B cell (primary cell): ENCODE measurements at regions not wholly inside any gene's neighbourhood (a gene's known extent, or its start where the extent isn't known, plus 50 kb on each side); places are given as distances from the start of the nearest gene placed in this dataset.
A peak's percentile ranks its signal among the peaks of the same experiment; 100 is the strongest.

Experiments
- ATAC-seq: fragments of 200-7000 bp; cut with Tn5 transposase; one replicate; pipeline ENCODE4 v1.10.0; 2021; ENCODE audit warnings: low read depth, mild to moderate bottlenecking, moderate number of reproducible peaks, moderate library complexity
- CTCF ChIA-PET: fragments of 350-600 bp; sonication (Branson Sonifier 250); formaldehyde crosslinking; loops from one replicate; lab custom pipeline; 2021; ENCODE audit warnings: antibody characterized with exemption, inconsistent platforms; lab: Charles Lee
- POLR2A ChIA-PET: fragments of 350-600 bp; sonication (Branson Sonifier 250); formaldehyde crosslinking; loops from one replicate; lab custom pipeline; 2021; ENCODE audit warnings: antibody characterized with exemption; lab: Charles Lee
- DNase-seq: peaks from one replicate; pipeline ENCODE4 v3.0.0; 2013
- H2AFZ ChIP-seq: 2 replicates; pipeline ENCODE4 v1.6.1; 2012; ENCODE audit warnings: mild to moderate bottlenecking, low read depth, low read length; ENCODE audit not compliant: insufficient read depth, poor library complexity, severe bottlenecking
- H3K27ac ChIP-seq, 2 donors: 1 replicate in 1 of 2; 2 replicates in 1 of 2; pipeline ENCODE4 v1.5.1; 2012 to 2013; ENCODE audit warnings: low read length in 2 of 2, mild to moderate bottlenecking in 2 of 2, moderate library complexity in 1 of 2
- H3K27me3 ChIP-seq, 4 experiments: fragments of 200-600 bp in 1 of 4; sonication (generic) in 1 of 4; replicated peaks in 1 of 4; 1 replicate in 2 of 4; 2 replicates in 2 of 4; pipeline versions ENCODE4 v1.6.1 to v1.7.0; 2013 to 2016; ENCODE audit warnings: low read length in 3 of 4, mild to moderate bottlenecking in 2 of 4, mixed read lengths in 1 of 4, moderate library complexity in 1 of 4; ENCODE audit not compliant: insufficient read depth in 4 of 4, control insufficient read depth in 3 of 4; ENCODE audit errors: control extremely low read depth in 1 of 4
- H3K36me3 ChIP-seq, 2 experiments: replicated peaks in 1 of 2; 1 replicate in 1 of 2; 2 replicates in 1 of 2; pipeline versions ENCODE4 v1.6.1 to v1.7.1; 2013; ENCODE audit warnings: low read length in 1 of 2; ENCODE audit not compliant: insufficient read depth in 2 of 2, control insufficient read depth in 1 of 2; ENCODE audit errors: control extremely low read depth in 1 of 2, extremely low read depth in 1 of 2
- H3K4me1 ChIP-seq, 2 donors: fragments of 200-600 bp in 1 of 2; sonication (generic) in 1 of 2; 1 replicate in 1 of 2; 2 replicates in 1 of 2; pipeline versions ENCODE4 v1.5.1 to v1.6.1; 2013 to 2017; ENCODE audit warnings: low read length in 2 of 2; ENCODE audit not compliant: control insufficient read depth in 2 of 2, insufficient read depth in 2 of 2
- H3K4me2 ChIP-seq: replicated peaks from 2 replicates; pipeline ENCODE3; 2012; ENCODE audit warnings: mild to moderate bottlenecking, low read depth, low read length; ENCODE audit not compliant: poor library complexity, severe bottlenecking
- H3K4me3 ChIP-seq, 5 experiments: fragments of 200-600 bp in 1 of 5; sonication (generic) in 1 of 5; 1 replicate in 3 of 5; 2 replicates in 2 of 5; pipeline versions ENCODE4 v1.5.1 to v1.7.0; 2011 to 2016; ENCODE audit warnings: low read length in 4 of 5, mild to moderate bottlenecking in 4 of 5, low read depth in 2 of 5, control low read depth in 1 of 5, moderate library complexity in 1 of 5; ENCODE audit not compliant: insufficient read depth in 1 of 5; ENCODE audit errors: control extremely low read depth in 1 of 5, extremely low read depth in 1 of 5
- H3K79me2 ChIP-seq: fragments of 200-600 bp; sonication (generic); one replicate; pipeline ENCODE4 v1.6.0; 2016; ENCODE audit warnings: low read length; ENCODE audit not compliant: control insufficient read depth, insufficient read depth
- H3K9ac ChIP-seq: fragments of 200-600 bp; sonication (generic); 2 replicates; pipeline ENCODE4 v1.6.1; 2017; ENCODE audit warnings: mild to moderate bottlenecking, low read length, moderate library complexity
- H3K9me3 ChIP-seq, 3 donors: one replicate each; pipeline versions ENCODE4 v1.6.1 to v1.7.1; 2013; ENCODE audit warnings: low read length in 2 of 3; ENCODE audit not compliant: control insufficient read depth in 2 of 3, insufficient read depth in 1 of 3; ENCODE audit errors: control extremely low read depth in 1 of 3
- H4K20me1 ChIP-seq: 2 replicates; pipeline ENCODE4 v1.6.0; 2012; ENCODE audit warnings: mild to moderate bottlenecking, low read length; ENCODE audit not compliant: insufficient read depth, control insufficient read depth, poor library complexity, severe bottlenecking
- H3K27ac Mint-ChIP-seq: one replicate; pipeline ENCODE4 v1.8.0; 2021; ENCODE audit warnings: mixed read lengths
- H3K27me3 Mint-ChIP-seq: one replicate; pipeline ENCODE4 v1.8.0; 2021; ENCODE audit warnings: mixed read lengths
- H3K4me1 Mint-ChIP-seq: one replicate; pipeline ENCODE4 v1.8.0; 2021; ENCODE audit warnings: mixed read lengths
- H3K4me3 Mint-ChIP-seq: one replicate; pipeline ENCODE4 v1.8.0; 2021; ENCODE audit warnings: mixed read lengths
- H3K9me3 Mint-ChIP-seq: one replicate; pipeline ENCODE4 v1.8.0; 2022; ENCODE audit warnings: mixed read lengths; ENCODE audit not compliant: insufficient read depth
- EZH2 ChIP-seq: IDR thresholded peaks from 2 replicates; pipeline ENCODE4 v1.6.1; 2012; ENCODE audit warnings: borderline replicate concordance, low read depth, mild to moderate bottlenecking, moderate library complexity, low read length; ENCODE audit not compliant: insufficient read depth, poor library complexity, severe bottlenecking
- WGBS: methylation state at CpG from one replicate; pipeline ENCODE4 v1.1.5; 2013; ENCODE audit warnings: missing lambda C conversion rate; ENCODE audit not compliant: insufficient coverage; 5-methylcytosine and 5-hydroxymethylcytosine counted together
- intact Hi-C: fragments of 100-400 bp; cut with micrococcal nuclease; formaldehyde crosslinking; loops from one replicate; pipeline ENCODE4 v1.10.0; 2022
- TF ChIP-seq, protein P1 (sequence below): fragments of 200-600 bp; IDR thresholded peaks from one replicate; pipeline ENCODE4 v1.8.0; 2022; ENCODE audit warnings: antibody characterized with exemption, mild to moderate bottlenecking

DNA sequence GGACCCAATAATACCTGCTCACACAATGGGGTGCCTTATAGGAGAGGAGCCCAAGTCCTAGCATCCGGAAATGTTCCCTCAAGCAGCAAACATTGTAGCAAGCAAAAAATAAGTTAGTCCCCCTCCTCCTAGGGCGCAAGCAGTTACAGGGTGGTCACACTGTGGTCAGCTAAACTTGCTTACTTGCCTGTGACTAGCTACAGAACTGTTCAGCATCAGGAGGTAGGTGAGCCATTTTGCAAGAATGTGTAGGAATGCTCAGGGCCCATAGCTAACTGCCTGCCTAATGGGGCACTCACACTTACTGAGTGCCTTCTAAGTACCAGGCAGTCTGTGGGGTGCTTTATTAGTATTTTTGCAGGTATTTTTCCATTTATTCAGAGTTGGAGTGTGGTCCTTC is 154.6 kb upstream of the GRIN2B start:
- CTCF ChIA-PET: interaction anchor here (6.0 kb wide), 1 partner anchor 31 kb away, joined by 48 read pairs; no protein-coding TSS in a partner anchor

DNA sequence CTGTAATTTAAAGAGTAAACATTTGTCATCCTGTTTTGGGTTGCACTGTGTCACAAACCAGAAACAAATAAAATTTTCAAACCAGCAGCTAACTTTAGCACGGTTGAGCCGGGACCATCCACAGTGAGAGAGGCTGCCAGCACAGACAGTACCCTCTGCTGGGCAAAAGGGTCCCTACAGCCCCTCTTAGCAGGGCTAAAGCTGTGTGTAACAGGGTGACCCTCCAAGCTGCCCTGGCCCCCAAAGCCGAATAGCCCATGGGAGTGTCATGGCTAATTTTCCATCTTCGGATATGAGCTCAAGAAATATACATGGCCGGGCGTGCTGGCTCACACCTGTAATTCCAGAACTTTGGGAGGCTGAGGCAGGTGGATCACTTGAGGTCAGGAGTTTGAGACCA is 157.1 kb upstream of the GRIN2B start:
- no peak for TF ChIP-seq EZH2
- TF ChIP-seq, protein P1, sequence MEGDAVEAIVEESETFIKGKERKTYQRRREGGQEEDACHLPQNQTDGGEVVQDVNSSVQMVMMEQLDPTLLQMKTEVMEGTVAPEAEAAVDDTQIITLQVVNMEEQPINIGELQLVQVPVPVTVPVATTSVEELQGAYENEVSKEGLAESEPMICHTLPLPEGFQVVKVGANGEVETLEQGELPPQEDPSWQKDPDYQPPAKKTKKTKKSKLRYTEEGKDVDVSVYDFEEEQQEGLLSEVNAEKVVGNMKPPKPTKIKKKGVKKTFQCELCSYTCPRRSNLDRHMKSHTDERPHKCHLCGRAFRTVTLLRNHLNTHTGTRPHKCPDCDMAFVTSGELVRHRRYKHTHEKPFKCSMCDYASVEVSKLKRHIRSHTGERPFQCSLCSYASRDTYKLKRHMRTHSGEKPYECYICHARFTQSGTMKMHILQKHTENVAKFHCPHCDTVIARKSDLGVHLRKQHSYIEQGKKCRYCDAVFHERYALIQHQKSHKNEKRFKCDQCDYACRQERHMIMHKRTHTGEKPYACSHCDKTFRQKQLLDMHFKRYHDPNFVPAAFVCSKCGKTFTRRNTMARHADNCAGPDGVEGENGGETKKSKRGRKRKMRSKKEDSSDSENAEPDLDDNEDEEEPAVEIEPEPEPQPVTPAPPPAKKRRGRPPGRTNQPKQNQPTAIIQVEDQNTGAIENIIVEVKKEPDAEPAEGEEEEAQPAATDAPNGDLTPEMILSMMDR: peak; percentile 33
- Histone ChIP-seq H3K36me3 (no peaks in the 10 kb centered on the region), H4K20me1 (no peaks in the 10 kb centered on the region), H3K4me3 (no peak overlapping the region), H3K79me2 (no peaks in the 10 kb centered on the region), H3K9ac (no peak overlapping the region), H3K4me1 (no peaks in the 10 kb centered on the region), H3K27me3 (peaks cover 0 to 4% (median 0%) of the 10 kb centered on the region in 4 experiments), H3K27ac (no peak overlapping the region), H3K4me2 (no peak overlapping the region), H3K9me3 (peaks cover 0 to 1% (median 0%) of the 10 kb centered on the region in 3 donors), H2AFZ (no peak overlapping the region)
- Mint-ChIP-seq H3K27me3 (peaks cover 4% of the 10 kb centered on the region), H3K4me1 (no peaks in the 10 kb centered on the region), H3K9me3 (no peaks in the 10 kb centered on the region), H3K27ac (no peak overlapping the region), H3K4me3 (no peak overlapping the region)
- CTCF ChIA-PET: interaction anchor here (0.7 to 6.0 kb wide), 7 partner anchors 15 to 274 kb away, joined by 3 to 48 read pairs (median 4); no protein-coding TSS in a partner anchor
- POLR2A ChIA-PET: no interaction called here
- 77% methylated on average over 5 of the region's 6 CpGs for WGBS
- intact Hi-C loops: no loop called here
- peak; percentile 54 for ATAC-seq
- DNase-seq: peak; percentile 22

More for the DNA sequence above, 154.6 kb upstream of the GRIN2B start:
- Mint-ChIP-seq H3K27me3 (peaks cover 8% of the 10 kb centered on the region), H3K4me1 (no peaks in the 10 kb centered on the region), H3K4me3 (no peak overlapping the region), H3K27ac (no peak overlapping the region), H3K9me3 (no peaks in the 10 kb centered on the region)
- TF ChIP-seq, protein P1: no peak
- no peak for TF ChIP-seq EZH2
- no peak for ATAC-seq
- no peak overlapping the region for H3K4me3 ChIP-seq
- intact Hi-C loops: no loop called here
- DNase-seq: no peak
- no peak overlapping the region for H2AFZ ChIP-seq
- no CpG with 5 or more reads among the region's 2 CpGs for WGBS
- peaks cover 0 to 2% (median 1%) of the 10 kb centered on the region in 3 donors for H3K9me3 ChIP-seq
- H3K36me3 ChIP-seq: no peaks in the 10 kb centered on the region
- H3K4me1 ChIP-seq: no peaks in the 10 kb centered on the region
- no peak overlapping the region for H3K9ac ChIP-seq
- no peak overlapping the region for H3K4me2 ChIP-seq
- POLR2A ChIA-PET: no interaction called here
- H3K79me2 ChIP-seq: no peaks in the 10 kb centered on the region
- no peak overlapping the region for H3K27ac ChIP-seq
- H3K27me3 ChIP-seq: peaks cover 0 to 8% (median 0%) of the 10 kb centered on the region in 4 experiments
- no peaks in the 10 kb centered on the region for H4K20me1 ChIP-seq
